ENCODE measurements at regions not wholly inside any gene's neighbourhood (a gene's known extent, or its start where the extent isn't known, plus 50 kb on each side); places are given as distances from the start of the nearest gene placed in this dataset.

GRCh38 chr2:52571380-52572347 is 1195.9 kb upstream of the CHAC2 start:
- POLR2A ChIA-PET, result no interaction called here
- no peaks in the 10 kb centered on the region for H3K9me3 ChIP-seq (ENCODE audit: control insufficient read depth, insufficient read depth, low read depth, low read length)
- no peak overlapping the region for H3K4me3 ChIP-seq (ENCODE audit: low read depth, low read length)
- H3K27ac ChIP-seq (ENCODE audit: extremely low read depth, low read depth, low read length), result no peak overlapping the region
- no peaks in the 10 kb centered on the region for H3K4me1 ChIP-seq (ENCODE audit: control insufficient read depth, insufficient read depth, low read length)
- TF ChIP-seq ZNF654 (tag by site-specific recombination; IDR thresholded peaks at IDR 0.05; ENCODE audit: low read depth) (no peak), ZFHX2 (tag by site-specific recombination; conservative IDR thresholded peaks at IDR 0.05) (no peak), KLF1 (tag by site-specific recombination; IDR thresholded peaks at IDR 0.05) (no peak), ZNF311 (tag by site-specific recombination; IDR thresholded peaks at IDR 0.05; ENCODE audit: borderline replicate concordance) (no peak), ZBTB17 (tag by site-specific recombination; IDR thresholded peaks at IDR 0.05) (no peak)
- CTCF ChIA-PET, result no interaction called here
- no peaks in the 10 kb centered on the region for H3K36me3 ChIP-seq (ENCODE audit: control insufficient read depth in 2 of 2, insufficient read depth in 1 of 2, low read length in 2 of 2)

DNA sequence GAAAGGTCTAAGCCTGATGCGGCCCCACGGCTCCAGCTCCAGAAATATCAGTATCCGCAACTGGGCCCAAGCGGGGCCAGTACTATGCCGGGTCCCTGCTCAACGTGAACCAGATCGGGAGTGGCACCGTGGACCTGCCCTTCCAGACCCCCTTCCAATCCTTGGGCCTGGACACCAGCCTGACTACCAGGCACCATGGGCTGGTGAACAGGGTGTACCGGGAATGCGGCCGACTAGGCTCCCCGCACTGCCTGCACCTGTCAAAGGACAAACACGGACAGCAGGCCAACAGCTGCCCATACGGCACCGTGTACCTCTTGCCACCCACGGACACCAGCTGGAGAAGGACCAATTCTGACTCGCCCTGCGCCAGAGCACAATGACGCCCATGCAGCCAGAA is 1196.9 kb upstream of the CHAC2 start:
- H3K9me3 ChIP-seq (ENCODE audit: control insufficient read depth, insufficient read depth, low read depth, low read length), result no peaks in the 10 kb centered on the region
- no peak for TF ChIP-seq ZNF366 (tag by site-specific recombination; conservative IDR thresholded peaks at IDR 0.05)
- TF ChIP-seq ZNF214 (tag by site-specific recombination; IDR thresholded peaks at IDR 0.05; ENCODE audit: borderline replicate concordance), result no peak
- no peak for TF ChIP-seq SCRT2 (tag by site-specific recombination; IDR thresholded peaks at IDR 0.05)
- no peak for TF ChIP-seq ZNF571 (tag by site-specific recombination; IDR thresholded peaks at IDR 0.05)
- CTCF ChIA-PET, result no interaction called here
- no peak overlapping the region for H3K4me3 ChIP-seq (ENCODE audit: low read depth, low read length)
- no peak overlapping the region for H3K27ac ChIP-seq (ENCODE audit: extremely low read depth, low read depth, low read length)
- POLR2A ChIA-PET, result no interaction called here
- no peaks in the 10 kb centered on the region for H3K36me3 ChIP-seq (ENCODE audit: control insufficient read depth in 2 of 2, insufficient read depth in 1 of 2, low read length in 2 of 2)
- H3K4me1 ChIP-seq (ENCODE audit: control insufficient read depth, insufficient read depth, low read length), result no peaks in the 10 kb centered on the region

DNA sequence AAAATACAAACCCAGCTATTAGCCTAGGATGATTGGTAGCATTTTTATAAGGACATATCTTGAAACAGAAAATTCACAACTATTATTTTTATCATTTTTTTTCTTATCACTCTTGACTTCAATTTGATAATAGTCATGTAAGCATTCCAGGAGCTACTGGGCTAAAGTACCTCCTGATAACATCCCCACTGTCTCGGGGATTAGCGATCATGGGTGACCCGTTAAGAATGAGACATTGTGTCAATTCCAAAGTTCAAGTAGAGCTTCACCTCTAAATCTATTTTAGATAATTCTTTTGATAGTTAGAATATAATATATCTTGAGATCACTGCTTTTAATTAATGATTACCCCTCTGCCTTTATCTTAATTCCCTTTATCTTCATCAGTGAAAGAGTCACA is 1204.5 kb upstream of the CHAC2 start:
- TF ChIP-seq GLIS2 (tag by site-specific recombination; IDR thresholded peaks at IDR 0.05) (no peak), ZNF558 (tag by site-specific recombination; IDR thresholded peaks at IDR 0.05) (no peak), ZFP3 (tag by site-specific recombination; IDR thresholded peaks at IDR 0.05; ENCODE audit: low read depth) (no peak), ZNF629 (tag by site-specific recombination; IDR thresholded peaks at IDR 0.05) (no peak), ZSCAN18 (tag by site-specific recombination; IDR thresholded peaks at IDR 0.05) (no peak), ZNF37A (tag by site-specific recombination; IDR thresholded peaks at IDR 0.05) (no peak), CTCF (tag by site-specific recombination; IDR thresholded peaks at IDR 0.05) (no peak), ZNF548 (tag by site-specific recombination; IDR thresholded peaks at IDR 0.05) (no peak), ZIC2 (tag by site-specific recombination; IDR thresholded peaks at IDR 0.05) (no peak), ZNF214 (tag by site-specific recombination; IDR thresholded peaks at IDR 0.05; ENCODE audit: borderline replicate concordance) (no peak), ZNF501 (tag by site-specific recombination; IDR thresholded peaks at IDR 0.05) (no peak), ZNF280D (tag by site-specific recombination; IDR thresholded peaks at IDR 0.05) (no peak), YY2 (tag by site-specific recombination; IDR thresholded peaks at IDR 0.05) (no peak)
- H3K4me1 ChIP-seq (ENCODE audit: control insufficient read depth, insufficient read depth, low read length), result no peaks in the 10 kb centered on the region
- CTCF ChIA-PET, result no interaction called here
- H3K4me3 ChIP-seq (ENCODE audit: low read depth, low read length), result no peak overlapping the region
- no peak overlapping the region for H3K27ac ChIP-seq (ENCODE audit: extremely low read depth, low read depth, low read length)
- H3K9me3 ChIP-seq (ENCODE audit: control insufficient read depth, insufficient read depth, low read depth, low read length), result no peaks in the 10 kb centered on the region
- H3K36me3 ChIP-seq (ENCODE audit: control insufficient read depth in 2 of 2, insufficient read depth in 1 of 2, low read length in 2 of 2), result no peaks in the 10 kb centered on the region
- POLR2A ChIA-PET, result no interaction called here
